ENCODE measurements at regions not wholly inside any gene's neighbourhood (a gene's known extent, or its start where the extent isn't known, plus 50 kb on each side); places are given as distances from the start of the nearest gene placed in this dataset.

GRCh38 chr14:22255017-22255950, 333.7 kb downstream of the DAD1 start:
- no peak for TF ChIP-seq ATF3 (IDR thresholded peaks at IDR 0.05)
- TF ChIP-seq POLR2A (IDR thresholded peaks at IDR 0.05; ENCODE audit: borderline replicate concordance, extremely low read depth, insufficient read depth, insufficient read length) = no peak
- no peak for TF ChIP-seq CEBPB (IDR thresholded peaks at IDR 0.05; ENCODE audit: low read depth)
- TF ChIP-seq CTCF (IDR thresholded peaks at IDR 0.05 in 2 of 3, conservative IDR thresholded peaks at IDR 0.05 in 1 of 3; ENCODE audit: borderline replicate concordance in 1 of 3, insufficient read depth in 1 of 3, low read depth in 2 of 3, low read length in 2 of 3) = no peak
- no peak for TF ChIP-seq EZH2phosphoT487 (IDR thresholded peaks at IDR 0.05; ENCODE audit: borderline replicate concordance)
- no peak for TF ChIP-seq YY1 (IDR thresholded peaks at IDR 0.05; ENCODE audit: extremely low read depth, insufficient replicate concordance, low read depth, low read length)
- no peak for TF ChIP-seq RAD21 (IDR thresholded peaks at IDR 0.05; ENCODE audit: low read depth)
- no peak for TF ChIP-seq POLR2AphosphoS5 (IDR thresholded peaks at IDR 0.05; ENCODE audit: low read depth, low read length)
- no peak for TF ChIP-seq SP1 (IDR thresholded peaks at IDR 0.05; ENCODE audit: low read depth)
- no peak for TF ChIP-seq REST (IDR thresholded peaks at IDR 0.05; ENCODE audit: low read depth)
- TF ChIP-seq MAX (IDR thresholded peaks at IDR 0.05) = no peak
- TF ChIP-seq FOSL1 (IDR thresholded peaks at IDR 0.05; ENCODE audit: low read depth) = no peak
- no peak for TF ChIP-seq ZNF274 (IDR thresholded peaks at IDR 0.05; ENCODE audit: low read depth, low read length)
- TF ChIP-seq SIN3A (IDR thresholded peaks at IDR 0.05; ENCODE audit: low read depth) = no peak
